DOHH2 (cell line): ENCODE measurements at regions not wholly inside any gene's neighbourhood (a gene's known extent, or its start where the extent isn't known, plus 50 kb on each side); places are given as distances from the start of the nearest gene placed in this dataset.

ENCODE experiments used
- H3F3A ChIP-seq: fragments of 200-600 bp; sonication (generic), shearing (Covaris generic); 2 replicates; pipeline ENCODE4 v1.6.0; 2016; ENCODE audit warnings: antibody characterized with exemption, mild to moderate bottlenecking; ENCODE audit not compliant: control insufficient read depth, insufficient read depth
- H3K27ac ChIP-seq: fragments of 200-600 bp; sonication (generic); 2 replicates; pipeline ENCODE4 v1.5.1; 2014; ENCODE audit warnings: low read depth, mild to moderate bottlenecking, low read length, moderate library complexity
- H3K27me3 ChIP-seq: fragments of 200-600 bp; sonication (generic); 2 replicates; pipeline ENCODE4 v1.6.1; 2014; ENCODE audit warnings: mild to moderate bottlenecking, low read length, mixed read lengths; ENCODE audit not compliant: control insufficient read depth
- H3K36me3 ChIP-seq: fragments of 200-600 bp; sonication (generic); 2 replicates; pipeline ENCODE4 v1.6.1; 2014; ENCODE audit warnings: mild to moderate bottlenecking, low read length, moderate library complexity, mixed read lengths; ENCODE audit not compliant: control insufficient read depth
- H3K4me1 ChIP-seq: fragments of 200-600 bp; sonication (generic); 2 replicates; pipeline ENCODE4 v1.6.1; 2014; ENCODE audit warnings: mild to moderate bottlenecking, low read length, mixed read lengths; ENCODE audit not compliant: control insufficient read depth
- H3K4me2 ChIP-seq: fragments of 200-600 bp; sonication (generic); 2 replicates; pipeline ENCODE4 v1.6.0; 2014; ENCODE audit warnings: mild to moderate bottlenecking, low read length, moderate library complexity
- H3K4me3 ChIP-seq: fragments of 200-600 bp; sonication (generic); 2 replicates; pipeline ENCODE4 v1.5.1; 2014; ENCODE audit warnings: mild to moderate bottlenecking, low read length, mixed read lengths
- H3K79me2 ChIP-seq: fragments of 200-600 bp; sonication (generic); 2 replicates; pipeline ENCODE4 v1.6.1; 2014; ENCODE audit warnings: mild to moderate bottlenecking, low read length, mixed read lengths; ENCODE audit not compliant: control insufficient read depth
- H3K9me2 ChIP-seq: fragments of 200-600 bp; sonication (generic); replicated peaks from 2 replicates; pipeline ENCODE4 v1.6.1; 2014; ENCODE audit warnings: mild to moderate bottlenecking, low read length, mixed read lengths; ENCODE audit not compliant: control insufficient read depth
- H3K9me3 ChIP-seq: fragments of 200-600 bp; sonication (generic); 2 replicates; pipeline ENCODE4 v1.6.1; 2014; ENCODE audit warnings: antibody characterized with exemption, low read length, mixed read lengths; ENCODE audit not compliant: control insufficient read depth, insufficient read depth
- H4K20me1 ChIP-seq: fragments of 200-600 bp; sonication (generic); 2 replicates; pipeline ENCODE4 v1.6.0; 2014; ENCODE audit warnings: low read depth, mild to moderate bottlenecking, antibody characterized with exemption, low read length, moderate library complexity; ENCODE audit not compliant: control insufficient read depth, insufficient read depth
- CTCF ChIP-seq: fragments of 200-600 bp; sonication (generic); IDR thresholded peaks from one replicate; pipeline ENCODE4 v1.5.1; 2014; ENCODE audit warnings: antibody characterized with exemption, mild to moderate bottlenecking, low read depth, low read length; ENCODE audit not compliant: poor library complexity, severe bottlenecking
- EZH2phosphoT487 ChIP-seq: fragments of 200-600 bp; sonication (generic); IDR thresholded peaks from 2 replicates; pipeline ENCODE4 v1.6.1; 2017; ENCODE audit warnings: borderline replicate concordance, mild to moderate bottlenecking, antibody characterized with exemption, low read length, moderate library complexity, mixed read lengths

- no peaks in the 10 kb centered on the region for H3K27me3 ChIP-seq
- no peak overlapping the region for H3K4me2 ChIP-seq
- no peak overlapping the region for H3K4me3 ChIP-seq
Observed at GRCh38 chr20:63061051-63061770, 54.4 kb upstream of the BHLHE23 start.

GRCh38 chr20:63060057-63060991, 53.6 kb upstream of the BHLHE23 start:
- no peaks in the 10 kb centered on the region for H4K20me1 ChIP-seq
- peaks cover 9% of the 10 kb centered on the region; the same call in 1 of the 2 replicates for H3F3A ChIP-seq
- H3K4me3 ChIP-seq = no peak overlapping the region
- peaks cover 4% of the 10 kb centered on the region for H3K4me1 ChIP-seq
- peaks cover 8% of the 10 kb centered on the region; the same call in 1 of the 2 replicates for H3K9me3 ChIP-seq
- no peak for TF ChIP-seq EZH2phosphoT487
- TF ChIP-seq CTCF = no peak
- no peak overlapping the region for H3K27ac ChIP-seq
- no peaks in the 10 kb centered on the region for H3K27me3 ChIP-seq
- no peaks in the 10 kb centered on the region for H3K79me2 ChIP-seq
- H3K4me2 ChIP-seq = no peak overlapping the region
- no peaks in the 10 kb centered on the region for H3K36me3 ChIP-seq
- no peaks in the 10 kb centered on the region for H3K9me2 ChIP-seq

More at GRCh38 chr20:63061051-63061770, 54.4 kb upstream of the BHLHE23 start:
- Histone ChIP-seq H3K9me2 (no peaks in the 10 kb centered on the region), H4K20me1 (no peaks in the 10 kb centered on the region), H3F3A (peaks cover 9% of the 10 kb centered on the region; the same call in 1 of the 2 replicates), H3K9me3 (peaks cover 8% of the 10 kb centered on the region; the same call in 1 of the 2 replicates), H3K4me1 (peaks cover 2% of the 10 kb centered on the region), H3K36me3 (no peaks in the 10 kb centered on the region), H3K27ac (no peak overlapping the region), H3K79me2 (no peaks in the 10 kb centered on the region)
- no peak for TF ChIP-seq CTCF
- TF ChIP-seq EZH2phosphoT487 = no peak

GRCh38 chr20:63059684-63060056, 52.9 kb upstream of the BHLHE23 start:
- Histone ChIP-seq H3K27me3 (no peaks in the 10 kb centered on the region), H4K20me1 (no peaks in the 10 kb centered on the region), H3K79me2 (no peaks in the 10 kb centered on the region), H3K9me2 (no peaks in the 10 kb centered on the region), H3K4me3 (no peak overlapping the region), H3K27ac (no peak overlapping the region), H3K4me1 (peaks cover 4% of the 10 kb centered on the region), H3K9me3 (peaks cover 8% of the 10 kb centered on the region; the same call in 1 of the 2 replicates), H3F3A (peaks cover 9% of the 10 kb centered on the region; the same call in 1 of the 2 replicates), H3K4me2 (no peak overlapping the region), H3K36me3 (no peaks in the 10 kb centered on the region)
- no peak for TF ChIP-seq CTCF
